ENCODE measurements at regions not wholly inside any gene's neighbourhood (a gene's known extent, or its start where the extent isn't known, plus 50 kb on each side); places are given as distances from the start of the nearest gene placed in this dataset.

DNA sequence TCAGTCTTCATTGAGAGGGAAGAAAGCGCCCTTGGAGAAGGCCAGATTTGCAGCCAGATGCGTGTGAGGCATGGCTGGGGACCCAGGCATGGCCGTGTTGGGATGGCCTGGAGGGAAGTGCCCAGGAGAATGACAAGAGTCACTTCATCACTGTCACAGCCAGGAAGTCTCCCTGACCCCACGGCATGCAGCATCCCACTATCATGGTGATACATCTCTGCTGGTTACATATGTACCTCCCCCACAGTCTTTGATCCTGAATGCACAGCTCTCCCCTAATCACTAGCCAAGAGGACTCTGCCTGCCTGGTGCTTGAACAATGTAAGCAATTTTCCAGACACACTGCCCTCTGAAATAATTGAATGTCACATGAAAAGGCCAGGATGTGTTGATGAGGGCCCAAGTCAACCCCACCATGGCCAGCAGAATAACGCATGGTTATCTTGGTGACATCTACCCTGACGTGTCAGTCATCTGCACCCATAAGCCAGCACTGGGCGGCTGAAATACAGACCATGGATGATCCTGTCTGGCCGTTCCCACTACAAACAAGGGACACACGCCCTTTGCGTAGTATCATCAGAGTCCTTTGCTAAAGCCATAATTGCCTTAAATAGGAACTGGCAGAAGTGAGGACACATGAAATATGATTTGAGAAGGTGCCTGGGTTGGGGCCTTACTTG, 149.7 kb upstream of the SPACA7 start:
- no peaks in the 10 kb centered on the region for H4K20me1 ChIP-seq (ENCODE audit: insufficient read depth, poor library complexity, severe bottlenecking)
- no peak overlapping the region for H2AFZ ChIP-seq
- H3K79me2 ChIP-seq, result no peaks in the 10 kb centered on the region
- no peaks in the 10 kb centered on the region for H3K9me3 ChIP-seq (ENCODE audit: low read depth)
- H3K27ac ChIP-seq, result no peak overlapping the region
- H3K4me3 ChIP-seq, result no peak overlapping the region
- no peaks in the 10 kb centered on the region for H3K36me3 ChIP-seq (replicated peaks; ENCODE audit: insufficient read depth, low read depth)
- no peaks in the 10 kb centered on the region for H3K9me2 ChIP-seq (replicated peaks; ENCODE audit: insufficient read depth)
- H3K4me1 ChIP-seq (ENCODE audit: insufficient read depth), result no peaks in the 10 kb centered on the region
- WGBS (ENCODE audit: low lambda C conversion rate, missing lambda C conversion rate), result 87% methylated on average over 10 of the region's 10 CpGs
- H3K4me2 ChIP-seq, result no peak overlapping the region
- TF ChIP-seq EZH2phosphoT487 (IDR thresholded peaks at IDR 0.05; ENCODE audit: low read depth, severe bottlenecking, unreplicated experiment), result no peak
- TF ChIP-seq, protein P1, sequence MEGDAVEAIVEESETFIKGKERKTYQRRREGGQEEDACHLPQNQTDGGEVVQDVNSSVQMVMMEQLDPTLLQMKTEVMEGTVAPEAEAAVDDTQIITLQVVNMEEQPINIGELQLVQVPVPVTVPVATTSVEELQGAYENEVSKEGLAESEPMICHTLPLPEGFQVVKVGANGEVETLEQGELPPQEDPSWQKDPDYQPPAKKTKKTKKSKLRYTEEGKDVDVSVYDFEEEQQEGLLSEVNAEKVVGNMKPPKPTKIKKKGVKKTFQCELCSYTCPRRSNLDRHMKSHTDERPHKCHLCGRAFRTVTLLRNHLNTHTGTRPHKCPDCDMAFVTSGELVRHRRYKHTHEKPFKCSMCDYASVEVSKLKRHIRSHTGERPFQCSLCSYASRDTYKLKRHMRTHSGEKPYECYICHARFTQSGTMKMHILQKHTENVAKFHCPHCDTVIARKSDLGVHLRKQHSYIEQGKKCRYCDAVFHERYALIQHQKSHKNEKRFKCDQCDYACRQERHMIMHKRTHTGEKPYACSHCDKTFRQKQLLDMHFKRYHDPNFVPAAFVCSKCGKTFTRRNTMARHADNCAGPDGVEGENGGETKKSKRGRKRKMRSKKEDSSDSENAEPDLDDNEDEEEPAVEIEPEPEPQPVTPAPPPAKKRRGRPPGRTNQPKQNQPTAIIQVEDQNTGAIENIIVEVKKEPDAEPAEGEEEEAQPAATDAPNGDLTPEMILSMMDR (IDR thresholded peaks at IDR 0.05; ENCODE audit: poor library complexity), result no peak
- TF ChIP-seq EZH2 (IDR thresholded peaks at IDR 0.05; ENCODE audit: borderline replicate concordance), result no peak
- DNase-seq (ENCODE audit: low spot score), result no peak
- H3K27me3 ChIP-seq, result no peaks in the 10 kb centered on the region

DNA sequence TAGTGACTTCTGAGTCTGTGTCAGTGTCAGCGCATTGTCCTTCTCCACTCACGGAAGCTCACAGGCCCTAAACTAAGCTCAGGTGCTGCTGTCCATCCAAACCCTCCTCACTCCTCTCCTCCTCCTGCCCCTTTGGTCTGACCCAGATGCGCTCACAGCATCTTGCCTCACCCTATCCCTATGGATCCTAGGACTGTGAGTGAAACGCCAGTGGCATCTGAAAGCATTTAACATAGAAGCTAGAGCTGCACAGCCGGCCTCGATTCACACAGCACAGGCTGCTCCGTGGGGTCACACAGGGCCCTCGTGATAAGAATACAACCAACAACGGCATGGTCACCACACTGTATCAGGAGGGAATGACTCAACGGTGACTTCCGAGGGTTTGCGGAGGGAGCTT, 149.1 kb upstream of the SPACA7 start:
- Histone ChIP-seq H3K36me3 (replicated peaks; ENCODE audit: insufficient read depth, low read depth) (no peaks in the 10 kb centered on the region), H3K9me2 (replicated peaks; ENCODE audit: insufficient read depth) (no peaks in the 10 kb centered on the region), H3K9me3 (ENCODE audit: low read depth) (no peaks in the 10 kb centered on the region), H3K27me3 (peaks cover 2% of the 10 kb centered on the region), H3K4me2 (no peak overlapping the region), H4K20me1 (ENCODE audit: insufficient read depth, poor library complexity, severe bottlenecking) (no peaks in the 10 kb centered on the region), H3K27ac (no peak overlapping the region), H3K4me1 (ENCODE audit: insufficient read depth) (no peaks in the 10 kb centered on the region), H2AFZ (no peak overlapping the region), H3K79me2 (no peaks in the 10 kb centered on the region), H3K4me3 (no peak overlapping the region)
- DNase-seq (ENCODE audit: low spot score), result no peak
- 81% methylated on average over 12 of the region's 12 CpGs for WGBS (ENCODE audit: low lambda C conversion rate, missing lambda C conversion rate)
- TF ChIP-seq EZH2 (IDR thresholded peaks at IDR 0.05; ENCODE audit: borderline replicate concordance), result no peak
- TF ChIP-seq, protein P1 (IDR thresholded peaks at IDR 0.05; ENCODE audit: poor library complexity), result no peak
- TF ChIP-seq EZH2phosphoT487 (IDR thresholded peaks at IDR 0.05; ENCODE audit: low read depth, severe bottlenecking, unreplicated experiment), result no peak

DNA sequence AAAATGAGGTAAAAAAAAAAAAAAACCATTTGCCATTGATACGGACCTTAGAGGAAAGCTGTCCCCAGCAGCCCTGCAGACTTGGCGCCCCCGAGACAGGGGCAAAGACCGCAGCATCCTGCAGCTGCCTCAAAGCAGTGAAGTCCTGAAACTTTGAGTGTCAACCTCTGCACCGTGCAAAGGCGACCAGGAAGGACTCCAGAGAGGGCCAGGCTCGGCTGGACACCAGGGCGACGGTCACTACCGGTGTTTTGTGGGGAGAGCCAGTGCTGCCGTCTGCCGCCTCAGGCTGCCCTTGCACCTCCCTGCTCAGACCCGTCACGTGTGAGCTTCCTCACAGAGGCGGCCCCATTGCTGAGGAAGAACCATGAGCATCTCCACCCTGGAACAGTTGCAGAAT, 146.7 kb upstream of the SPACA7 start:
- Histone ChIP-seq H3K4me2 (no peak overlapping the region), H3K4me3 (no peak overlapping the region), H3K27ac (no peak overlapping the region), H4K20me1 (ENCODE audit: insufficient read depth, poor library complexity, severe bottlenecking) (no peaks in the 10 kb centered on the region), H3K4me1 (ENCODE audit: insufficient read depth) (no peaks in the 10 kb centered on the region), H3K36me3 (replicated peaks; ENCODE audit: insufficient read depth, low read depth) (no peaks in the 10 kb centered on the region), H3K27me3 (peaks cover 7% of the 10 kb centered on the region), H2AFZ (no peak overlapping the region), H3K79me2 (no peaks in the 10 kb centered on the region), H3K9me3 (ENCODE audit: low read depth) (no peaks in the 10 kb centered on the region), H3K9me2 (replicated peaks; ENCODE audit: insufficient read depth) (no peaks in the 10 kb centered on the region)
- DNase-seq (ENCODE audit: low spot score), result no peak
- whole genome bisulfite sequencing (ENCODE audit: low lambda C conversion rate, missing lambda C conversion rate), result 90% methylated on average over 15 of the region's 15 CpGs
- TF ChIP-seq, protein P1 (IDR thresholded peaks at IDR 0.05; ENCODE audit: poor library complexity), result no peak
- TF ChIP-seq EZH2 (IDR thresholded peaks at IDR 0.05; ENCODE audit: borderline replicate concordance) (no peak), EZH2phosphoT487 (IDR thresholded peaks at IDR 0.05; ENCODE audit: low read depth, severe bottlenecking, unreplicated experiment) (no peak)
